ENCODE measurements at regions not wholly inside any gene's neighbourhood (a gene's known extent, or its start where the extent isn't known, plus 50 kb on each side); places are given as distances from the start of the nearest gene placed in this dataset.

DNA sequence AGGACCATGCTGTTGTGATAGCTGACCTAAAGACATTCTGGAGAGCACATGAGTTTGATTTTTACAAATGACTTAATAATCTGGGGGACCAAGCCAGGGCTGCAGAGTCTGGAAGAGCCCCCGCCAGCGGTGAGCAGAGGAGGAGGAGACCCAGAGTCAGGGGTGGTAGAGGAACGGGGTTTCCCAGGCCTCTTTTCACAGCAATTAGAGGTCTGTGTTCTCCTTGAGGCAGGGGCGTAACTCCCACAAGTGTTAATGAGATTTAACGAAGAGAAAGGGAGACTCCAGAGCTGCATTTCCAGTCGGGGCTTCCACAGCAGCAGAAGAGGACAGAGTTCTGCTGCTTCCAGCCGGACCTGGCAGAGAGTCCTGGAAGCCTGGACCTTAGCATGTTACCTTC is 137.9 kb upstream of the SLC24A2 start:
- H3K27me3 ChIP-seq (ENCODE audit: low read depth) = no peaks in the 10 kb centered on the region
- ATAC-seq (no peak), DNase-seq (no peak)
- no peak overlapping the region for H3K4me3 ChIP-seq
- H3K36me3 ChIP-seq = no peaks in the 10 kb centered on the region
- TF ChIP-seq, protein P1, sequence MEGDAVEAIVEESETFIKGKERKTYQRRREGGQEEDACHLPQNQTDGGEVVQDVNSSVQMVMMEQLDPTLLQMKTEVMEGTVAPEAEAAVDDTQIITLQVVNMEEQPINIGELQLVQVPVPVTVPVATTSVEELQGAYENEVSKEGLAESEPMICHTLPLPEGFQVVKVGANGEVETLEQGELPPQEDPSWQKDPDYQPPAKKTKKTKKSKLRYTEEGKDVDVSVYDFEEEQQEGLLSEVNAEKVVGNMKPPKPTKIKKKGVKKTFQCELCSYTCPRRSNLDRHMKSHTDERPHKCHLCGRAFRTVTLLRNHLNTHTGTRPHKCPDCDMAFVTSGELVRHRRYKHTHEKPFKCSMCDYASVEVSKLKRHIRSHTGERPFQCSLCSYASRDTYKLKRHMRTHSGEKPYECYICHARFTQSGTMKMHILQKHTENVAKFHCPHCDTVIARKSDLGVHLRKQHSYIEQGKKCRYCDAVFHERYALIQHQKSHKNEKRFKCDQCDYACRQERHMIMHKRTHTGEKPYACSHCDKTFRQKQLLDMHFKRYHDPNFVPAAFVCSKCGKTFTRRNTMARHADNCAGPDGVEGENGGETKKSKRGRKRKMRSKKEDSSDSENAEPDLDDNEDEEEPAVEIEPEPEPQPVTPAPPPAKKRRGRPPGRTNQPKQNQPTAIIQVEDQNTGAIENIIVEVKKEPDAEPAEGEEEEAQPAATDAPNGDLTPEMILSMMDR (IDR thresholded peaks at IDR 0.05) = no peak
- intact Hi-C loops (cut with DNase I) = no loop called here
- peaks cover 11% of the 10 kb centered on the region for H3K4me1 ChIP-seq
- no peak overlapping the region for H3K27ac ChIP-seq
- no peaks in the 10 kb centered on the region for H3K9me3 ChIP-seq

DNA sequence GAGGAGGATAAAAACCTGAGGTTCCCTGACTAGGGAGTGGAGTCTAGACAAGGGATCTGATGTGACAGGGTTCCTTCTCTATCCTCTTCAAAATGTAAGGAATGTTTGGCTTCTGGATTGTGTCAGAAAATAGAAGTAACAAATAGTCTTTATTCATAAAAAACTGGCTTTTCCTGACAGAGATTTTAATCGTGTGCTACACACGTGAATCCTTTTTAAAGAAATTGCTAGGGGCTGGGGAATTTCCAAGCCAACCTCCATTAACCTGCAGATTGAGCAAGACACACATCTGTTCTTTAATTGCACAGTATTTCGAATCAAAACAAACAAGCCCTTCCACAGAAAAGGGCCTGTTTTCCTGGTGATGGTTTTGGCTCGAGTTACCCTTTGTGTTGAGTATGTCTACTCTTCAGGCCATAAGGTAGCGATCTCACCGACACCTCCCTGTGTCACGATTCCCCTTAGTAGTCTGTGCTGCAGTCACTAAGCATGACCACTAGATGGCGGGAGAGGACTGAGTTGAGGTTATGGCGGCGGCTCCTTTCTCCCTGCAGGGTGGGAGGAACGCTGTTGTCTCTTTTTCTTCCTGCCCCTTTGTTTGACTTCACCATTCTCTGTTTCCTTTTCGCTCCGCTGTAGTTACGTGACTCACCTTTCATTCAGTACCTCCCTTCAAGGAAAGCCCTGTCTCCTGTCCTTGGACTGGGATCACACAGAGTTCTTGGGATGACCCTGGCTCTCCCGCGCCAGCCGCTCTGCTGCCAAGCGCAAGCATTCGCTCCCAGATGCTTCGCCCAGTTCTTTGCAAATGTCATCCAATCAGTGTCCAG is 137.1 kb upstream of the SLC24A2 start:
- no peaks in the 10 kb centered on the region for H3K9me3 ChIP-seq
- no peaks in the 10 kb centered on the region for H3K36me3 ChIP-seq
- ATAC-seq (peak; percentile 95), DNase-seq (peak; percentile 60)
- no peaks in the 10 kb centered on the region for H3K27me3 ChIP-seq (ENCODE audit: low read depth)
- TF ChIP-seq, protein P1 (IDR thresholded peaks at IDR 0.05) = peak; percentile 96
- H3K27ac ChIP-seq = no peak overlapping the region
- H3K4me1 ChIP-seq = peaks cover 11% of the 10 kb centered on the region
- H3K4me3 ChIP-seq = peak overlapping the region; percentile 38
- intact Hi-C loops (cut with DNase I) = no loop called here

DNA sequence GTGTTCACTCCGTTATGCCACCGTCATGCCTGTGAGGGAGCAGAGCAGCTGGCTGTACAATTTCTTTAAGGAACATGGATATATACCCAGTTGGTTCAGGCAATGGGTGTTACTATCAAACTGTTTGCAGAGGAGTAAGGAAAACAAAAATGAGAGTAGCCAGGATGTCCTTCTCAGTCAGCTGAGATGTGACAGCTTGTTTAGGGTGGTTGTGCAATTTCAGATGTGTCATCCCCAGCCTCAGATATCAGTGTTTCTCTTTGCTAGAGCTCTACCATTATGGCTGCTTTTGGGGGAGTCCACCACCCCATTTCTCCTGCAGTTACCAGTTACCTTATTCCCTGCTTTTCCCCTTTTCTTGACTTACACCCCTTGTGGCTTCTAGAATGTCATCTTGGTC is 135.2 kb upstream of the SLC24A2 start:
- no peaks in the 10 kb centered on the region for H3K27me3 ChIP-seq (ENCODE audit: low read depth)
- intact Hi-C loops (cut with DNase I) = no loop called here
- ATAC-seq (no peak), DNase-seq (no peak)
- TF ChIP-seq, protein P1 (IDR thresholded peaks at IDR 0.05) = no peak
- H3K27ac ChIP-seq = no peak overlapping the region
- H3K36me3 ChIP-seq = no peaks in the 10 kb centered on the region
- peaks cover 11% of the 10 kb centered on the region for H3K4me1 ChIP-seq
- H3K4me3 ChIP-seq = no peak overlapping the region
- H3K9me3 ChIP-seq = no peaks in the 10 kb centered on the region

DNA sequence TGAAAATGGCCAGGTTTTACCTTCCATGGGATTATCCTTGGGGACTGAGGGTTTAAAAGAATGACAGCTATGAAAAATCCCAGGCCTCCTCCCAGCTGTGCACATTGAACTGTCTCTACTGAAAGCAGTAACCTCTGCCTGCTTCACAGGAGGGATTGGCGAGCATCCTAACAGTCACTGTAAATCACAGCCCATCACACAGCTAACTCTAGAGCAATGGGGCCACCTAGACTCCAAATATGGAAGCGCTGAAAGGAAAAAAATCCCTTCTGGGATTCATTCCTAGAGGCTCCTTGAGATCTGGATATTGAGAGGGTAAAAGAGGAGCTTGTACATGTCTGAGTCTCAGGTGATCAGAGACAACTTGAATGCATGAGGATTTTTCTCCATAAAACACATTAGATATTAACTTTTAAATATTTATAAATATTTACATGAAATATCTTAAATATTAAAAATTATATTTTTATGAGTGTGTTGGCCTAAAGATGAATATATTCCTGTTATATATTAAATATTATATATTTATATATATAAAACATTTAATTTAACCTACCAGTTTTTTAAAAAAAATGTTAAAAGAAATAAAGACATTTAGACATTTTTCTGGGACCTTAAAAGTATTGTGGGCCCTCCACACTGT is 133.8 kb upstream of the SLC24A2 start:
- no peaks in the 10 kb centered on the region for H3K27me3 ChIP-seq (ENCODE audit: low read depth)
- intact Hi-C loops (cut with DNase I) = no loop called here
- H3K9me3 ChIP-seq = no peaks in the 10 kb centered on the region
- peak in 1 of 2 donors; percentile 31 for ATAC-seq
- H3K36me3 ChIP-seq = no peaks in the 10 kb centered on the region
- H3K27ac ChIP-seq = no peak overlapping the region
- H3K4me3 ChIP-seq = no peak overlapping the region
- peaks cover 11% of the 10 kb centered on the region for H3K4me1 ChIP-seq
- TF ChIP-seq, protein P1 (IDR thresholded peaks at IDR 0.05) = peak; percentile 11
- DNase-seq = no peak

DNA sequence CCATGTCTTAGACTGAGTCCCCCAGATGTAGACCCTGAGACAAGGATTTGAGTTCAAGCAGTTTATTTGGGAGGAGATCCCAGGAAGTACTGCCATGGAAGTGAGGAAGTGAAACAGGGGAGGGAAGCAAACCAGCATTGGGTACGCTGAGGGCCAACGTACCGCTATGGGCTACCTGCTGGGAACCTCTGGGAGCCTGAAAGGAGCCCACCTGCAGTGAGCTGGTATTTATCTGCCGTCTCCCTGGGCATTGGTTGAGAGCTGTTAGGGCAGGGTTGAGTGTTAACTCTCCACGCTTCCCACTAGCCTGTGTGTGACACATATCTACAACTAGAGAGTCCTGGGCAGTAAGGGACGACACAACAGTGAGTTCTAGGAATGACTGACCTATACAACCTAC is 131.6 kb upstream of the SLC24A2 start:
- H3K27me3 ChIP-seq (ENCODE audit: low read depth) = no peaks in the 10 kb centered on the region
- H3K36me3 ChIP-seq = no peaks in the 10 kb centered on the region
- H3K9me3 ChIP-seq = no peaks in the 10 kb centered on the region
- no peak overlapping the region for H3K4me3 ChIP-seq
- ATAC-seq = no peak
- no peak overlapping the region for H3K27ac ChIP-seq
- intact Hi-C loops (cut with DNase I) = no loop called here
- TF ChIP-seq, protein P1 (IDR thresholded peaks at IDR 0.05) = no peak
- no peaks in the 10 kb centered on the region for H3K4me1 ChIP-seq
- DNase-seq = no peak
